IMR-90 (cell line): ENCODE measurements at regions not wholly inside any gene's neighbourhood (a gene's known extent, or its start where the extent isn't known, plus 50 kb on each side); places are given as distances from the start of the nearest gene placed in this dataset.

ENCODE experiments used
- ATAC-seq: fragments of 200-7000 bp; cut with Tn5 transposase; 2 replicates; pipeline ENCODE4 v1.9.1; 2020; ENCODE audit warnings: low read depth, mild to moderate bottlenecking, moderate library complexity
- BruUV-seq: library from RNA; stranded (reverse); fragments of 400-500 nt; replicated peaks from 2 replicates; lab custom pipeline; 2021; lab: Mats Ljungman, UMichigan
- CTCF ChIA-PET: fragments of 300-600 bp; formaldehyde crosslinking; extraction: SDS; loops from one replicate; lab custom pipeline; 2021; ENCODE audit warnings: antibody characterized with exemption; lab: Yijun Ruan, JAX
- POLR2A ChIA-PET: fragments of 300-600 bp; sonication (Branson Sonifier 250); formaldehyde crosslinking; loops from one replicate; lab custom pipeline; 2022; ENCODE audit warnings: antibody characterized with exemption; ENCODE audit not compliant: unreplicated experiment; lab: Charles Lee
- DNase-seq: peaks from one replicate; pipeline ENCODE4 v3.0.0; 2013
- H2AFZ ChIP-seq: replicated peaks from 2 replicates; pipeline ENCODE3; 2013; ENCODE audit warnings: low read length, mild to moderate bottlenecking; ENCODE audit not compliant: poor library complexity
- H2AK5ac ChIP-seq: 2 replicates; pipeline ENCODE4 v1.6.1; 2013; ENCODE audit warnings: low read depth, low read length, inconsistent platforms
- H2AK9ac ChIP-seq: replicated peaks from 2 replicates; pipeline ENCODE3; 2013; ENCODE audit warnings: mild to moderate bottlenecking, low read depth, low read length, moderate library complexity; ENCODE audit not compliant: poor library complexity
- H2BK120ac ChIP-seq: 2 replicates; pipeline ENCODE4 v1.6.1; 2013; ENCODE audit warnings: low read depth, low read length, inconsistent platforms
- H2BK15ac ChIP-seq: 3 replicates; pipeline ENCODE4 v1.6.1; 2013; ENCODE audit warnings: low read depth, low read length, inconsistent platforms
- H2BK20ac ChIP-seq: 2 replicates; pipeline ENCODE4 v1.6.1; 2013; ENCODE audit warnings: low read depth, mild to moderate bottlenecking, inconsistent platforms, low read length, moderate library complexity
- H2BK5ac ChIP-seq: 2 replicates; pipeline ENCODE4 v1.6.1; 2013; ENCODE audit warnings: mild to moderate bottlenecking, low read depth, low read length, inconsistent platforms; ENCODE audit not compliant: poor library complexity, severe bottlenecking
- H3K14ac ChIP-seq: replicated peaks from 2 replicates; pipeline ENCODE4 v1.6.1; 2013; ENCODE audit warnings: low read depth, low read length, inconsistent platforms
- H3K18ac ChIP-seq: 2 replicates; pipeline ENCODE4 v1.6.1; 2013; ENCODE audit warnings: low read depth, low read length, control low read depth
- H3K23ac ChIP-seq: 2 replicates; pipeline ENCODE4 v1.6.1; 2013; ENCODE audit warnings: low read depth, low read length, inconsistent platforms
- H3K27ac ChIP-seq: 2 replicates; pipeline ENCODE4 v1.5.1; 2013; ENCODE audit warnings: mild to moderate bottlenecking, control low read depth, low read length; ENCODE audit not compliant: insufficient read depth
- H3K27me3 ChIP-seq: 2 replicates; pipeline ENCODE4 v1.6.1; 2013; ENCODE audit warnings: low read length; ENCODE audit not compliant: control insufficient read depth, insufficient read depth
- H3K36me3 ChIP-seq: 2 replicates; pipeline ENCODE4 v1.6.1; 2013; ENCODE audit warnings: low read length, mixed read lengths; ENCODE audit not compliant: control insufficient read depth, insufficient read depth
- H3K4ac ChIP-seq: 2 replicates; pipeline ENCODE4 v1.6.1; 2013; ENCODE audit warnings: low read depth, low read length, inconsistent platforms
- H3K4me1 ChIP-seq: 2 replicates; pipeline ENCODE4 v1.6.1; 2013; ENCODE audit warnings: low read length, mixed read lengths; ENCODE audit not compliant: control insufficient read depth, insufficient read depth
- H3K4me2 ChIP-seq: 2 replicates; pipeline ENCODE4 v1.6.1; 2013; ENCODE audit warnings: low read depth, mild to moderate bottlenecking, control low read depth, low read length, moderate library complexity
- H3K4me3 ChIP-seq: 2 replicates; pipeline ENCODE4 v1.5.1; 2013; ENCODE audit warnings: low read depth, mild to moderate bottlenecking, control low read depth, low read length, moderate library complexity; ENCODE audit not compliant: insufficient read depth
- H3K56ac ChIP-seq: 2 replicates; pipeline ENCODE4 v1.6.1; 2013; ENCODE audit warnings: low read length, inconsistent platforms; ENCODE audit not compliant: insufficient read depth; ENCODE audit errors: extremely low read depth
- H3K79me1 ChIP-seq, 2 experiments: 2 replicates each; pipeline ENCODE4 v1.6.1; 2013; ENCODE audit warnings: low read length in 2 of 2, inconsistent platforms in 1 of 2, low read depth in 1 of 2
- H3K9ac ChIP-seq: 2 replicates; pipeline ENCODE4 v1.6.1; 2013; ENCODE audit warnings: low read depth, low read length, control low read depth
- H3K9me1 ChIP-seq: 2 replicates; pipeline ENCODE4 v1.6.1; 2013; ENCODE audit warnings: low read length, inconsistent platforms; ENCODE audit not compliant: insufficient read depth
- H3K9me3 ChIP-seq: 2 replicates; pipeline ENCODE4 v1.6.1; 2013; ENCODE audit warnings: low read length; ENCODE audit not compliant: control insufficient read depth, insufficient read depth
- H4K20me1 ChIP-seq: 2 replicates; pipeline ENCODE4 v1.6.1; 2013; ENCODE audit warnings: low read length, inconsistent platforms; ENCODE audit not compliant: insufficient read depth
- H4K5ac ChIP-seq: 2 replicates; pipeline ENCODE4 v1.6.1; 2013; ENCODE audit warnings: mild to moderate bottlenecking, low read depth, low read length, control low read depth
- H4K8ac ChIP-seq, 2 experiments: 2 replicates each; pipeline ENCODE4 v1.6.1; 2013; ENCODE audit warnings: low read depth in 2 of 2, low read length in 2 of 2, control low read depth in 1 of 2, inconsistent platforms in 1 of 2
- H4K91ac ChIP-seq: 2 replicates; pipeline ENCODE4 v1.6.1; 2013; ENCODE audit warnings: low read depth, low read length, inconsistent platforms; ENCODE audit not compliant: insufficient read depth
- CTCF ChIP-seq: conservative IDR thresholded peaks from 2 replicates; pipeline ENCODE4 v1.5.1; 2012; ENCODE audit warnings: mild to moderate bottlenecking, low read depth, low read length, improper control_type of control experiment
- ELK1 ChIP-seq: fragments of 150-350 bp; IDR thresholded peaks from 2 replicates; pipeline ENCODE4 v1.6.1; 2016; ENCODE audit warnings: low read depth, mild to moderate bottlenecking, low read length, moderate library complexity, borderline replicate concordance
- NFE2L2 ChIP-seq: fragments of 150-350 bp; IDR thresholded peaks from 2 replicates; pipeline ENCODE4 v1.6.1; 2016; ENCODE audit warnings: low read depth, mild to moderate bottlenecking, low read length
- RFX5 ChIP-seq: IDR thresholded peaks from 2 replicates; pipeline ENCODE4 v1.8.0; 2012; ENCODE audit warnings: low read depth, mild to moderate bottlenecking, low read length, moderate library complexity
- WGBS, 2 experiments: methylation state at CpG; one replicate each; pipeline versions ENCODE4 v1.1.5 to v1.1.7; 2013; ENCODE audit warnings: missing lambda C conversion rate in 2 of 2; ENCODE audit not compliant: insufficient read length in 1 of 2; ENCODE audit errors: extremely low coverage in 2 of 2; 5-methylcytosine and 5-hydroxymethylcytosine counted together
- dilution Hi-C: fragments of 300-500 bp; cut with HindIII; formaldehyde crosslinking; loops from one replicate; pipeline ENCODE4 v1.14.3; 2018; ENCODE audit warnings: low sequenced_read_pairs; ENCODE audit not compliant: unreplicated experiment
- in situ Hi-C: fragments of 300-500 bp; cut with MboI; formaldehyde crosslinking; loops from 3 replicates; pipeline ENCODE4 v1.14.3; 2019; ENCODE audit warnings: low sequenced_read_pairs, inconsistent platforms, mixed read lengths
- intact Hi-C: fragments of 100-400 bp; cut with micrococcal nuclease; formaldehyde crosslinking; loops from 2 replicates; pipeline ENCODE4 v1.10.0; 2022

GRCh38 chr14:79924551-79924950, 286.8 kb downstream of the DIO2 start:
- no peak overlapping the region for H3K4me2 ChIP-seq
- BruUV-seq: no TSS peak
- H3K4ac ChIP-seq: no peak overlapping the region
- no CpG with 5 or more reads among the region's 2 CpGs for WGBS, 2 experiments
- H3K4me1 ChIP-seq: no peaks in the 10 kb centered on the region
- intact Hi-C loops (no loop called here), in situ Hi-C loops (no loop called here), dilution Hi-C loops (no loop called here)
- no peak overlapping the region for H2BK5ac ChIP-seq
- ATAC-seq (no peak), DNase-seq (no peak)
- H3K56ac ChIP-seq: no peak overlapping the region
- no peak overlapping the region for H3K14ac ChIP-seq
- H3K18ac ChIP-seq: no peak overlapping the region
- H4K91ac ChIP-seq: no peak overlapping the region
- no peak overlapping the region for H2AK9ac ChIP-seq
- H3K23ac ChIP-seq: no peak overlapping the region
- H2BK20ac ChIP-seq: no peak overlapping the region
- no peaks in the 10 kb centered on the region for H3K36me3 ChIP-seq
- H3K27me3 ChIP-seq: peaks cover under 1% of the 10 kb centered on the region; the same call in 1 of the 2 replicates
- H2BK15ac ChIP-seq: no peak overlapping the region
- H2AFZ ChIP-seq: no peak overlapping the region
- H4K8ac ChIP-seq: no peak overlapping the region
- no peak overlapping the region for H2AK5ac ChIP-seq
- H3K9me1 ChIP-seq: no peaks in the 10 kb centered on the region
- ChIA-PET CTCF (no interaction called here), POLR2A (no interaction called here)
- TF ChIP-seq ELK1: no peak
- no peak for TF ChIP-seq RFX5
- no peak for TF ChIP-seq NFE2L2
- no peak for TF ChIP-seq CTCF
- H3K79me1 ChIP-seq: no peaks in the 10 kb centered on the region
- H3K4me3 ChIP-seq: no peak overlapping the region
- no peak overlapping the region for H2BK120ac ChIP-seq
- no peaks in the 10 kb centered on the region for H4K20me1 ChIP-seq
- H3K9ac ChIP-seq: no peak overlapping the region
- peaks cover 3% of the 10 kb centered on the region; the same call in 1 of the 2 replicates for H3K9me3 ChIP-seq
- H4K5ac ChIP-seq: no peak overlapping the region
- no peak overlapping the region for H3K27ac ChIP-seq
